Activated CD4-positive, alpha-beta memory T cell treated with anti-CD3 and anti-CD28 coated beads for 36 hours (primary cell): ENCODE measurements at regions not wholly inside any gene's neighbourhood (a gene's known extent, or its start where the extent isn't known, plus 50 kb on each side); places are given as distances from the start of the nearest gene placed in this dataset.

Source experiments
- CTCF ChIA-PET: fragments of 350-600 bp; sonication (Branson Sonifier 250); formaldehyde crosslinking; loops from one replicate; lab custom pipeline; 2021; ENCODE audit warnings: antibody characterized with exemption, inconsistent platforms; lab: Charles Lee
- POLR2A ChIA-PET: fragments of 350-600 bp; sonication (Branson Sonifier 250); formaldehyde crosslinking; loops from one replicate; lab custom pipeline; 2021; ENCODE audit warnings: antibody characterized with exemption; lab: Charles Lee
- DNase-seq: peaks from one replicate; pipeline ENCODE4 v3.0.0-alpha.2; 2020
- H3K27ac Mint-ChIP-seq: one replicate; pipeline ENCODE4 v1.8.0; 2021; ENCODE audit warnings: mixed read lengths
- H3K27me3 Mint-ChIP-seq: one replicate; pipeline ENCODE4 v1.8.0; 2021; ENCODE audit warnings: mixed read lengths
- H3K36me3 Mint-ChIP-seq: one replicate; pipeline ENCODE4 v1.8.0; 2021; ENCODE audit warnings: mixed read lengths
- H3K4me1 Mint-ChIP-seq: one replicate; pipeline ENCODE4 v1.8.0; 2021; ENCODE audit warnings: low read depth, mixed read lengths
- H3K4me3 Mint-ChIP-seq: one replicate; pipeline ENCODE4 v1.8.0; 2021; ENCODE audit warnings: mild to moderate bottlenecking, mixed read lengths
- H3K9me3 Mint-ChIP-seq: one replicate; pipeline ENCODE4 v1.8.0; 2021; ENCODE audit warnings: mixed read lengths
- intact Hi-C: fragments of 100-400 bp; cut with micrococcal nuclease; formaldehyde crosslinking; loops from one replicate; pipeline ENCODE4 v1.15.1; 2023

- Mint-ChIP-seq H3K36me3 (no peaks in the 10 kb centered on the region), H3K4me1 (no peaks in the 10 kb centered on the region), H3K4me3 (no peak overlapping the region), H3K9me3 (no peaks in the 10 kb centered on the region), H3K27me3 (no peaks in the 10 kb centered on the region), H3K27ac (no peak overlapping the region)
- ChIA-PET POLR2A (no interaction called here), CTCF (no interaction called here)
- intact Hi-C loops, result no loop called here
- DNase-seq, result no peak
These were observed 347.9 kb upstream of the ADGRL2 start for GRCh38 chr1:81452693-81453366.

GRCh38 chr1:81449786-81450185 lies 350.9 kb upstream of the ADGRL2 start:
- Mint-ChIP-seq H3K9me3 (no peaks in the 10 kb centered on the region), H3K4me1 (no peaks in the 10 kb centered on the region), H3K36me3 (no peaks in the 10 kb centered on the region), H3K27ac (no peak overlapping the region), H3K27me3 (no peaks in the 10 kb centered on the region), H3K4me3 (no peak overlapping the region)
- intact Hi-C loops, result no loop called here
- ChIA-PET POLR2A (no interaction called here), CTCF (no interaction called here)
- no peak for DNase-seq

- Mint-ChIP-seq H3K27ac (no peak overlapping the region), H3K9me3 (no peaks in the 10 kb centered on the region), H3K4me1 (no peaks in the 10 kb centered on the region), H3K36me3 (no peaks in the 10 kb centered on the region), H3K27me3 (no peaks in the 10 kb centered on the region), H3K4me3 (no peak overlapping the region)
- ChIA-PET CTCF (no interaction called here), POLR2A (no interaction called here)
- intact Hi-C loops, result no loop called here
- no peak for DNase-seq
These were observed 354.6 kb upstream of the ADGRL2 start for GRCh38 chr1:81446000-81446669.

GRCh38 chr1:81443288-81443687 lies 357.4 kb upstream of the ADGRL2 start:
- Mint-ChIP-seq H3K27ac (no peak overlapping the region), H3K4me1 (no peaks in the 10 kb centered on the region), H3K4me3 (no peak overlapping the region), H3K27me3 (no peaks in the 10 kb centered on the region), H3K9me3 (no peaks in the 10 kb centered on the region), H3K36me3 (no peaks in the 10 kb centered on the region)
- ChIA-PET POLR2A (no interaction called here), CTCF (no interaction called here)
- DNase-seq, result no peak
- intact Hi-C loops, result no loop called here

GRCh38 chr1:81439046-81439823 lies 361.5 kb upstream of the ADGRL2 start:
- H3K27ac Mint-ChIP-seq, result no peak overlapping the region
- no peak overlapping the region for H3K4me3 Mint-ChIP-seq
- DNase-seq, result no peak
- H3K9me3 Mint-ChIP-seq, result no peaks in the 10 kb centered on the region
- no peaks in the 10 kb centered on the region for H3K36me3 Mint-ChIP-seq
- no peaks in the 10 kb centered on the region for H3K4me1 Mint-ChIP-seq
- POLR2A ChIA-PET, result no interaction called here
- intact Hi-C loops, result no loop called here
- H3K27me3 Mint-ChIP-seq, result no peaks in the 10 kb centered on the region
- CTCF ChIA-PET, result no interaction called here

GRCh38 chr1:81437649-81438048 lies 363.1 kb upstream of the ADGRL2 start:
- intact Hi-C loops, result no loop called here
- Mint-ChIP-seq H3K27ac (no peak overlapping the region), H3K4me3 (no peak overlapping the region), H3K9me3 (no peaks in the 10 kb centered on the region), H3K36me3 (no peaks in the 10 kb centered on the region), H3K4me1 (no peaks in the 10 kb centered on the region), H3K27me3 (no peaks in the 10 kb centered on the region)
- CTCF ChIA-PET, result no interaction called here
- POLR2A ChIA-PET, result no interaction called here
- DNase-seq, result no peak

- CTCF ChIA-PET, result no interaction called here
- Mint-ChIP-seq H3K4me1 (no peaks in the 10 kb centered on the region), H3K27me3 (no peaks in the 10 kb centered on the region), H3K27ac (no peak overlapping the region), H3K9me3 (no peaks in the 10 kb centered on the region), H3K36me3 (no peaks in the 10 kb centered on the region), H3K4me3 (no peak overlapping the region)
- POLR2A ChIA-PET, result no interaction called here
- intact Hi-C loops, result no loop called here
- no peak for DNase-seq
These were observed 363.5 kb upstream of the ADGRL2 start for GRCh38 chr1:81437213-81437612.

- Mint-ChIP-seq H3K27me3 (no peaks in the 10 kb centered on the region), H3K27ac (no peak overlapping the region), H3K36me3 (no peaks in the 10 kb centered on the region), H3K4me3 (no peak overlapping the region), H3K4me1 (no peaks in the 10 kb centered on the region), H3K9me3 (no peaks in the 10 kb centered on the region)
- ChIA-PET POLR2A (no interaction called here), CTCF (no interaction called here)
- no peak for DNase-seq
- intact Hi-C loops, result no loop called here
These were observed 365.6 kb upstream of the ADGRL2 start for GRCh38 chr1:81435175-81435574.

GRCh38 chr1:81433676-81434075 lies 367.1 kb upstream of the ADGRL2 start:
- intact Hi-C loops, result no loop called here
- Mint-ChIP-seq H3K27me3 (no peaks in the 10 kb centered on the region), H3K9me3 (no peaks in the 10 kb centered on the region), H3K4me3 (no peak overlapping the region), H3K27ac (no peak overlapping the region), H3K4me1 (no peaks in the 10 kb centered on the region), H3K36me3 (no peaks in the 10 kb centered on the region)
- CTCF ChIA-PET, result no interaction called here
- DNase-seq, result no peak
- POLR2A ChIA-PET, result no interaction called here

- DNase-seq, result no peak
- Mint-ChIP-seq H3K36me3 (no peaks in the 10 kb centered on the region), H3K4me1 (no peaks in the 10 kb centered on the region), H3K27ac (no peak overlapping the region), H3K4me3 (no peak overlapping the region), H3K9me3 (no peaks in the 10 kb centered on the region), H3K27me3 (no peaks in the 10 kb centered on the region)
- ChIA-PET CTCF (no interaction called here), POLR2A (no interaction called here)
- intact Hi-C loops, result no loop called here
These were observed 368.1 kb upstream of the ADGRL2 start for GRCh38 chr1:81432654-81433109.

- Mint-ChIP-seq H3K4me1 (no peaks in the 10 kb centered on the region), H3K27ac (no peak overlapping the region), H3K27me3 (no peaks in the 10 kb centered on the region), H3K9me3 (no peaks in the 10 kb centered on the region), H3K4me3 (no peak overlapping the region), H3K36me3 (no peaks in the 10 kb centered on the region)
- no peak for DNase-seq
- ChIA-PET CTCF (no interaction called here), POLR2A (no interaction called here)
- intact Hi-C loops, result no loop called here
These were observed 368.7 kb upstream of the ADGRL2 start for GRCh38 chr1:81432059-81432458.

- no peaks in the 10 kb centered on the region for H3K27me3 Mint-ChIP-seq
- CTCF ChIA-PET, result no interaction called here
- no peak overlapping the region for H3K27ac Mint-ChIP-seq
- intact Hi-C loops, result no loop called here
- H3K4me3 Mint-ChIP-seq, result no peak overlapping the region
- no peak for DNase-seq
- H3K36me3 Mint-ChIP-seq, result no peaks in the 10 kb centered on the region
- no peaks in the 10 kb centered on the region for H3K4me1 Mint-ChIP-seq
- POLR2A ChIA-PET, result no interaction called here
- H3K9me3 Mint-ChIP-seq, result no peaks in the 10 kb centered on the region
These were observed 369.1 kb upstream of the ADGRL2 start for GRCh38 chr1:81431624-81432000.
